GM10248 (cell line): ENCODE measurements at regions not wholly inside any gene's neighbourhood (a gene's known extent, or its start where the extent isn't known, plus 50 kb on each side); places are given as distances from the start of the nearest gene placed in this dataset.

ENCODE experiments used
- CTCF ChIA-PET: fragments of 300-600 bp; sonication (Branson Sonifier 250); formaldehyde crosslinking; extraction: SDS; loops from one replicate; lab custom pipeline; 2021; ENCODE audit warnings: antibody characterized with exemption; lab: Yijun Ruan, JAX
- POLR2A ChIA-PET: fragments of 350-650 bp; sonication (Branson Sonifier 250); formaldehyde crosslinking; extraction: SDS; loops from one replicate; lab custom pipeline; 2020; ENCODE audit warnings: antibody characterized with exemption; lab: Yijun Ruan, JAX
- DNase-seq: peaks from one replicate; pipeline ENCODE4 v3.0.0; 2012; ENCODE audit errors: extremely low spot score
- TF ChIP-seq, protein P1 (sequence below): IDR thresholded peaks from 2 replicates; pipeline ENCODE4 v1.5.1; 2012; ENCODE audit warnings: mild to moderate bottlenecking, low read depth; ENCODE audit errors: extremely low read depth, missing control alignments, control extremely low read depth

DNA sequence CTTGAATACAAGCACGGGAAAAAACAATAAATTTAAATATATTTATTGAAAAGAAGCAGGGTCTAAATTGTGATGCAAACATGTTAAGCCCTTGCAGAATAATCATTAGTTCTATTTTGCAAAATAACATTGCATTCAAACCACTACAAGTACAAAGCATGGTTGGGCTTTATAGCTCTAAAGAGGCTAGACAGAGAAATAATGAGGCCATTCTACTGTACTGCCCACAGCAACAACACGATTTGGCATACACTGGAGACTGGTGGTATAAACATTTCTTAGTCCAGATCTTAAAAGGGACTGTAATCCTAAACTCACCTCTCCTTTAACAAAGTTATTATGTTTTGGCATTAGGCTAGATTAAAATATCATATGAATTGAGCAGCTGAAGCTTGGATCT lies 204.3 kb upstream of the LRIG1 start:
- ChIA-PET POLR2A (no interaction called here), CTCF (no interaction called here)
- TF ChIP-seq, protein P1, sequence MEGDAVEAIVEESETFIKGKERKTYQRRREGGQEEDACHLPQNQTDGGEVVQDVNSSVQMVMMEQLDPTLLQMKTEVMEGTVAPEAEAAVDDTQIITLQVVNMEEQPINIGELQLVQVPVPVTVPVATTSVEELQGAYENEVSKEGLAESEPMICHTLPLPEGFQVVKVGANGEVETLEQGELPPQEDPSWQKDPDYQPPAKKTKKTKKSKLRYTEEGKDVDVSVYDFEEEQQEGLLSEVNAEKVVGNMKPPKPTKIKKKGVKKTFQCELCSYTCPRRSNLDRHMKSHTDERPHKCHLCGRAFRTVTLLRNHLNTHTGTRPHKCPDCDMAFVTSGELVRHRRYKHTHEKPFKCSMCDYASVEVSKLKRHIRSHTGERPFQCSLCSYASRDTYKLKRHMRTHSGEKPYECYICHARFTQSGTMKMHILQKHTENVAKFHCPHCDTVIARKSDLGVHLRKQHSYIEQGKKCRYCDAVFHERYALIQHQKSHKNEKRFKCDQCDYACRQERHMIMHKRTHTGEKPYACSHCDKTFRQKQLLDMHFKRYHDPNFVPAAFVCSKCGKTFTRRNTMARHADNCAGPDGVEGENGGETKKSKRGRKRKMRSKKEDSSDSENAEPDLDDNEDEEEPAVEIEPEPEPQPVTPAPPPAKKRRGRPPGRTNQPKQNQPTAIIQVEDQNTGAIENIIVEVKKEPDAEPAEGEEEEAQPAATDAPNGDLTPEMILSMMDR: no peak
- no peak for DNase-seq

DNA sequence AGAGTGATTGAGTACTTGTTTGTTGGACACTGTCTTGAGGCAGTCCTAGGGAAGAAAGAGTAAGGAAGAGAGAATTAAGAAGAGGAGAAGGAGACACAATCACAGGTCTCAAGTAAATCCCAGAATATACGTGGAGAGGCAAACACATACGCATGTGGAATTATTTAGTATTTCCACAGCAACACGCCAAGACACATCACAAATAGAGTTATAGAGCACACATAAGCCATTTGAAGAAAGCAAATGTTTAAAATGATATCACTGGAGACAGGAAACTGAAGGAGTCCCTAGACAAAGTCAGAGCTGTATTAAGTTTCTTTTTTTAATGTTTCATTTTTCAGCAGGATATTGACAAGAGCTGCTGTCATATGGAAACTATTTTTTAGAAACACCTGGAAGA lies 206.1 kb upstream of the LRIG1 start:
- ChIA-PET CTCF (no interaction called here), POLR2A (no interaction called here)
- no peak for DNase-seq
- TF ChIP-seq, protein P1: no peak

DNA sequence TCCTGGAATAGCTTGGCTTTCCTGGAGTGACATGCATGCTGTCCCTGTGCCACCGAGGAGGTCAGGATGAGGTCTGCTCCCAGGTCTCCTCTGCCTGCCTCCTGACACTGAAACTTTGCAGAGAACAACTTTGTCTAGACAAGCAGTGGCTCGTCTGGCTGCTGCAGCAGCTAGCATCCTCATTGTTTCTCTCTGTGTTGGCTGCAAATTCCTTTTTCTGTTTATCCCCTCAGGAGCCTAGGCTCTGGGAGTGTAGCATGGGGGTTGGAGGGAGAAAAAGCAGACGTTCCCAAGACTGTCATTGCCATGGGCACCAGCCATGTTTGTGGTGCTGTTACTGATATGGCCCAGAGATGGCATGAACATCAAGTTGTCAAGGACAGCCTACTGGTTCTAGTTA lies 208.7 kb upstream of the LRIG1 start:
- TF ChIP-seq, protein P1: no peak
- ChIA-PET CTCF (interaction anchor here (1.0 kb wide), 1 partner anchor 11 kb away, joined by 3 read pairs; no protein-coding TSS in a partner anchor), POLR2A (no interaction called here)
- DNase-seq: no peak

DNA sequence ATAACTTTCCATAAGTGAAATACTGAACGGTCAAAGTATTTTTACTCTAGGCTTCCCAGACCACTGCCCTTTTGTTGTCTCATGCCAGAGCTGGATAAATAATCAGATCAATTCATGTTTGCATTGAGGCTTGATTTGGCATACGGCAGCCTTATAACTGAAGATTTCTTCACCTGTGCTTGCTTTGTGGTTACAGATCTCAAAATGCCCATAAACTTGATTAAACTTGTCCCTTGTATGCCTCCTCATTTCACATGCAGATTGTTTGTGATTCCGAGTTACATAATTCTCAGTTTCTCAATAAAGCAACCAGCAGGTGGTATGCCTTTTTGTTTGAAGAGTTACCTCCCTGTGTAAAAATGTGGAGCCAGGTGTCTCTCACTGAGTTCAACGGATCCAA lies 211.4 kb upstream of the LRIG1 start:
- no peak for DNase-seq
- ChIA-PET CTCF (interaction anchor here (0.6 kb wide), 1 partner anchor 9 kb away, joined by 3 read pairs; no protein-coding TSS in a partner anchor), POLR2A (no interaction called here)
- TF ChIP-seq, protein P1: no peak

DNA sequence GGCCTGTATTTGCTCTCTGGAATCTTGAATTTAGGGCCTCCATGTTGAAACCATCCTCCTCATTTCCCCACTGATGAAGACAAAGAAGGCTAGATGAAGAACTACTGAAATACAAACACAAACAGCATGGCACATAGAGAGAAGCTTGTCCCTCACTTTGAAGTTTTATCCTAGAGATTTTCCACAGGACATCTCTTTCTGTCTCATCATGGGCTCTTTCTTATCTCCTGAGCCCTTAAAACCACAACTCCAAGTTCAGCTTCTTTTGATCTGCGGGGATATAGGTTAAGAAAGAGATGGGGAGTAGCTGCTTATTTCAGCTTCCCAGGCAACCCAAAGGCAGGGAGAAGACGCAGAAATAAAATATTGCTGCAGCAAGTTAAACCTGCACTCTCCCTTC lies 213.1 kb upstream of the LRIG1 start:
- CTCF ChIA-PET: interaction anchor here (0.8 to 1.5 kb wide), 4 partner anchors 12 to 24 kb away, joined by 3 to 4 read pairs (median 3); no protein-coding TSS in a partner anchor
- TF ChIP-seq, protein P1: no peak
- DNase-seq: no peak
- POLR2A ChIA-PET: no interaction called here

DNA sequence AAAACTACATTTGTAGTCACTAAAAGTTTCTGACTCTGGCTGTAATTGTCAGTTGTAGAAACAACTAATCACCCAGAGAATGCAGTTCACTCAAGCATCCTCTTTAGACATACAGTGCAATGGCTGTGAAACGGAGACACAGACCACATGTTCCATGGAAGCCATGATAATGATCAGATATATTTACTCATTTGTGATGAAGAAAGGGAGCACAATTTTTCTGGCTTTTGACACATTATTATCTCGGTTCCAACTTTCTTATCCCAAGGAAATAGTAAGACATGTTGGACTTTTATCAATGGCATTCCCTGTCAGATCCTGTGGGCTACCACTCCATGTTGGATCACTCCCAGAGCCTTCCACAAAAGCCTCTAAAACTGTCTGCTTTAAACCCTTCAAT lies 215.0 kb upstream of the LRIG1 start:
- TF ChIP-seq, protein P1: no peak
- DNase-seq: no peak
- ChIA-PET POLR2A (no interaction called here), CTCF (no interaction called here)
